GM12878 (cell line): ENCODE measurements at regions not wholly inside any gene's neighbourhood (a gene's known extent, or its start where the extent isn't known, plus 50 kb on each side); places are given as distances from the start of the nearest gene placed in this dataset.

ENCODE experiments used
- BCL11A ChIP-seq: IDR thresholded peaks from 2 replicates; pipeline ENCODE4 v1.6.1; 2011; ENCODE audit warnings: low read depth, low read length
- BCL3 ChIP-seq: IDR thresholded peaks from 2 replicates; pipeline ENCODE4 v1.6.1; 2011; ENCODE audit warnings: borderline replicate concordance, low read depth, mild to moderate bottlenecking, moderate library complexity, low read length; ENCODE audit not compliant: insufficient read depth, poor library complexity, severe bottlenecking
- HCFC1 ChIP-seq: fragments of 150-350 bp; IDR thresholded peaks from 2 replicates; pipeline ENCODE4 v1.6.1; 2014; ENCODE audit warnings: low read length
- PML ChIP-seq: IDR thresholded peaks from 2 replicates; pipeline ENCODE4 v1.6.1; 2012; ENCODE audit warnings: low read length, inconsistent platforms
- RB1 ChIP-seq: fragments of 450-650 bp; formaldehyde crosslinking; IDR thresholded peaks from 2 replicates; pipeline ENCODE4 v1.6.1; 2017; ENCODE audit warnings: mild to moderate bottlenecking, borderline replicate concordance
- TCF7 ChIP-seq: IDR thresholded peaks from 2 replicates; pipeline ENCODE4 v1.6.1; 2014; ENCODE audit warnings: antibody characterized with exemption, borderline replicate concordance
- TF ChIP-seq, protein P1 (sequence below): fragments of 450-650 bp; IDR thresholded peaks from 2 replicates; pipeline ENCODE4 v1.6.1; 2017; ENCODE audit warnings: mild to moderate bottlenecking, moderate library complexity
- TF ChIP-seq, protein P2 (sequence below), 3 experiments: IDR thresholded peaks in 2 of 3; conservative IDR thresholded peaks in 1 of 3; 2 replicates each; pipeline ENCODE4 v1.5.1; 2011; ENCODE audit warnings: low read depth in 3 of 3, low read length in 3 of 3, mild to moderate bottlenecking in 3 of 3, control low read depth in 2 of 3, moderate library complexity in 2 of 3, inconsistent platforms in 1 of 3, mixed read lengths in 1 of 3; ENCODE audit not compliant: control insufficient read depth in 2 of 3, insufficient read depth in 1 of 3; ENCODE audit errors: extremely low read depth in 1 of 3

DNA sequence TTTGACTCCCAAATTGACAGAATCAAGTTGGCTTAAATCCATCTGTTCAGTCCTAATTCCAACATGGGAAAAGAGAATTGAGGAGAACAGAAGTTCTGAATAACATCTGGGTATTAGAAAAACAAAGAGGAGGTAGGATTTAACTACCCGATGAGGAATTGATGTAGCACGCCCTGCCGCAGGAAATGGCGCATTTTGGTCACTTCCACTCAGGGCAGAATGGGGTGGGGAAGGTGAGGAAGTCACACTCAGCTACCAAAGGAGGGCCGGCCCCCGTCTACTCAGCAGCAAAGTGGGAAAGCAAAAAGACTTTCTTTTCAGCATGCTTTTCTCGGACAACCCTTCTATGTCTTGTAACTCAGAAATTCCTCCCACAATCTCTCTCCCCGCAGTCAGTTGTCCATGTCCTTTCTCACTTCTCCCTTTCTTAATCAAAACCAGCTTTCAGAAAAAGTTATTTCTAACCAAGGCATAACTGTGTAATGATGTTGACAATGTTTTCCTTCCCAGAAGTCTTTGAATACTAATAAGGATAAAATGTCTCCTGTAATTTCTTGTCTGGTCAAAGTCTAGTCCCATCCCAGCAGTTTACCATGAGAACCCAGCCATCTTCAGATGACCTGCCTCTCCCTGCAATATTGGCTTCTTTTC is 60.5 kb upstream of the SIPA1L2 start (continued):
- TF ChIP-seq, protein P1, sequence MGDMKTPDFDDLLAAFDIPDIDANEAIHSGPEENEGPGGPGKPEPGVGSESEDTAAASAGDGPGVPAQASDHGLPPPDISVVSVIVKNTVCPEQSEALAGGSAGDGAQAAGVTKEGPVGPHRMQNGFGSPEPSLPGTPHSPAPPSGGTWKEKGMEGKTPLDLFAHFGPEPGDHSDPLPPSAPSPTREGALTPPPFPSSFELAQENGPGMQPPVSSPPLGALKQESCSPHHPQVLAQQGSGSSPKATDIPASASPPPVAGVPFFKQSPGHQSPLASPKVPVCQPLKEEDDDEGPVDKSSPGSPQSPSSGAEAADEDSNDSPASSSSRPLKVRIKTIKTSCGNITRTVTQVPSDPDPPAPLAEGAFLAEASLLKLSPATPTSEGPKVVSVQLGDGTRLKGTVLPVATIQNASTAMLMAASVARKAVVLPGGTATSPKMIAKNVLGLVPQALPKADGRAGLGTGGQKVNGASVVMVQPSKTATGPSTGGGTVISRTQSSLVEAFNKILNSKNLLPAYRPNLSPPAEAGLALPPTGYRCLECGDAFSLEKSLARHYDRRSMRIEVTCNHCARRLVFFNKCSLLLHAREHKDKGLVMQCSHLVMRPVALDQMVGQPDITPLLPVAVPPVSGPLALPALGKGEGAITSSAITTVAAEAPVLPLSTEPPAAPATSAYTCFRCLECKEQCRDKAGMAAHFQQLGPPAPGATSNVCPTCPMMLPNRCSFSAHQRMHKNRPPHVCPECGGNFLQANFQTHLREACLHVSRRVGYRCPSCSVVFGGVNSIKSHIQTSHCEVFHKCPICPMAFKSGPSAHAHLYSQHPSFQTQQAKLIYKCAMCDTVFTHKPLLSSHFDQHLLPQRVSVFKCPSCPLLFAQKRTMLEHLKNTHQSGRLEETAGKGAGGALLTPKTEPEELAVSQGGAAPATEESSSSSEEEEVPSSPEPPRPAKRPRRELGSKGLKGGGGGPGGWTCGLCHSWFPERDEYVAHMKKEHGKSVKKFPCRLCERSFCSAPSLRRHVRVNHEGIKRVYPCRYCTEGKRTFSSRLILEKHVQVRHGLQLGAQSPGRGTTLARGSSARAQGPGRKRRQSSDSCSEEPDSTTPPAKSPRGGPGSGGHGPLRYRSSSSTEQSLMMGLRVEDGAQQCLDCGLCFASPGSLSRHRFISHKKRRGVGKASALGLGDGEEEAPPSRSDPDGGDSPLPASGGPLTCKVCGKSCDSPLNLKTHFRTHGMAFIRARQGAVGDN = no peak
- TF ChIP-seq BCL3 (no peak), HCFC1 (no peak), PML (no peak), BCL11A (no peak), RB1 (no peak), TCF7 (no peak)
- TF ChIP-seq, protein P2, sequence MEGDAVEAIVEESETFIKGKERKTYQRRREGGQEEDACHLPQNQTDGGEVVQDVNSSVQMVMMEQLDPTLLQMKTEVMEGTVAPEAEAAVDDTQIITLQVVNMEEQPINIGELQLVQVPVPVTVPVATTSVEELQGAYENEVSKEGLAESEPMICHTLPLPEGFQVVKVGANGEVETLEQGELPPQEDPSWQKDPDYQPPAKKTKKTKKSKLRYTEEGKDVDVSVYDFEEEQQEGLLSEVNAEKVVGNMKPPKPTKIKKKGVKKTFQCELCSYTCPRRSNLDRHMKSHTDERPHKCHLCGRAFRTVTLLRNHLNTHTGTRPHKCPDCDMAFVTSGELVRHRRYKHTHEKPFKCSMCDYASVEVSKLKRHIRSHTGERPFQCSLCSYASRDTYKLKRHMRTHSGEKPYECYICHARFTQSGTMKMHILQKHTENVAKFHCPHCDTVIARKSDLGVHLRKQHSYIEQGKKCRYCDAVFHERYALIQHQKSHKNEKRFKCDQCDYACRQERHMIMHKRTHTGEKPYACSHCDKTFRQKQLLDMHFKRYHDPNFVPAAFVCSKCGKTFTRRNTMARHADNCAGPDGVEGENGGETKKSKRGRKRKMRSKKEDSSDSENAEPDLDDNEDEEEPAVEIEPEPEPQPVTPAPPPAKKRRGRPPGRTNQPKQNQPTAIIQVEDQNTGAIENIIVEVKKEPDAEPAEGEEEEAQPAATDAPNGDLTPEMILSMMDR (IDR thresholded peaks at IDR 0.05 in 2 of 3, conservative IDR thresholded peaks at IDR 0.05 in 1 of 3; ENCODE audit: control insufficient read depth in 2 of 3, extremely low read depth in 1 of 3, insufficient read depth in 1 of 3, low read depth in 3 of 3, low read length in 3 of 3) = no peak
